ENCODE measurements at regions not wholly inside any gene's neighbourhood (a gene's known extent, or its start where the extent isn't known, plus 50 kb on each side); places are given as distances from the start of the nearest gene placed in this dataset.

DNA sequence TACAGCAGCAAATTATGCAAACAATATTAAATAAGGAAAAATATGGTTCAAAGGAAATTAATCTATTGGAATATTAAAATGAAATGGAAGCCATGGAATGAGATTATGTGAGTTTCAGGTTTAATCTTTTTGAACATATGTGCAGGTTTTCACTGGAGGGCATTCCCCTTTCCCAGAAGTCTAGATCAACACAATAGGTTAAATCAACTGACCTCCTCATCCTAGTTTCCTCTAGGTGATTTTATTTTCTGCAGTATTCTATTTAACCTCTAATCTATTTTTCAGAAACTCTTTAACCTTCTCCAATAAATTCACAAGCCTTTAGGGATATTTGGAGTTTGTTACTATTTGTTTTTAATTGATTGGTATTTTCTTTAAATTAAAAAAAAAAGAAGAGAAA lies 2657.6 kb upstream of the PCDH20 start:
- TF ChIP-seq, protein P1, sequence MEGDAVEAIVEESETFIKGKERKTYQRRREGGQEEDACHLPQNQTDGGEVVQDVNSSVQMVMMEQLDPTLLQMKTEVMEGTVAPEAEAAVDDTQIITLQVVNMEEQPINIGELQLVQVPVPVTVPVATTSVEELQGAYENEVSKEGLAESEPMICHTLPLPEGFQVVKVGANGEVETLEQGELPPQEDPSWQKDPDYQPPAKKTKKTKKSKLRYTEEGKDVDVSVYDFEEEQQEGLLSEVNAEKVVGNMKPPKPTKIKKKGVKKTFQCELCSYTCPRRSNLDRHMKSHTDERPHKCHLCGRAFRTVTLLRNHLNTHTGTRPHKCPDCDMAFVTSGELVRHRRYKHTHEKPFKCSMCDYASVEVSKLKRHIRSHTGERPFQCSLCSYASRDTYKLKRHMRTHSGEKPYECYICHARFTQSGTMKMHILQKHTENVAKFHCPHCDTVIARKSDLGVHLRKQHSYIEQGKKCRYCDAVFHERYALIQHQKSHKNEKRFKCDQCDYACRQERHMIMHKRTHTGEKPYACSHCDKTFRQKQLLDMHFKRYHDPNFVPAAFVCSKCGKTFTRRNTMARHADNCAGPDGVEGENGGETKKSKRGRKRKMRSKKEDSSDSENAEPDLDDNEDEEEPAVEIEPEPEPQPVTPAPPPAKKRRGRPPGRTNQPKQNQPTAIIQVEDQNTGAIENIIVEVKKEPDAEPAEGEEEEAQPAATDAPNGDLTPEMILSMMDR (IDR thresholded peaks at IDR 0.05; ENCODE audit: extremely low read depth in 1 of 2, insufficient read depth in 1 of 2, low read depth in 1 of 2, low read length in 2 of 2): no peak
- TF ChIP-seq EZH2 (IDR thresholded peaks at IDR 0.05; ENCODE audit: borderline replicate concordance, low read depth, low read length, severe bottlenecking) (no peak), POLR2AphosphoS5 (IDR thresholded peaks at IDR 0.05; ENCODE audit: insufficient read depth, low read depth, low read length) (no peak), POLR2A (IDR thresholded peaks at IDR 0.05; ENCODE audit: low read depth, low read length) (no peak), MYC (IDR thresholded peaks at IDR 0.05; ENCODE audit: low read depth, low read length) (no peak)
- TF ChIP-seq, protein P2, sequence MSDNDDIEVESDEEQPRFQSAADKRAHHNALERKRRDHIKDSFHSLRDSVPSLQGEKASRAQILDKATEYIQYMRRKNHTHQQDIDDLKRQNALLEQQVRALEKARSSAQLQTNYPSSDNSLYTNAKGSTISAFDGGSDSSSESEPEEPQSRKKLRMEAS (IDR thresholded peaks at IDR 0.05; ENCODE audit: insufficient read depth, insufficient read length): no peak

All from endothelial cell of umbilical vein (primary cell).